ENCODE measurements at regions not wholly inside any gene's neighbourhood (a gene's known extent, or its start where the extent isn't known, plus 50 kb on each side); places are given as distances from the start of the nearest gene placed in this dataset.
"Not testable (repeated sequence)": the region's sequence is repeated elsewhere in the genome, so short reads cannot be mapped to it uniquely, and the experiment has no call there.

DNA sequence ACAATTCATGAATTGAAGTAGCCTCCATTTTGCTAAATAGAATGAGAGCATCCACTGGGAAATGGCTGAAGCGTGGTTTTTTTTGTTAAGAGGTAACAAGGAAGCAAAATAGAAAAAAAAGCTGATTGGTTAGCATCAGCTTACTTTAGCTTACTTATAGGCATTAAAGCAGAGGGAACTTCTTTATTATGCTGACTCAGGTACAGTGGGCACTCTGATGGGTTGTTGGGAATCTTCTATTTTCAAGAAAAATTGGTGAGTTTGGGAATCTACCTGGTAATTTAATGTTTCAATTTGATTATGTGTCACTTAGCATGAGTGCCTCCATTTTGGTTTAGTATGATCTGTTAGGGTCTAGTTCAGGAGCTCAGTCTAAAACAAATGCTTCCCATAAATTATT, 289.6 kb downstream of the ANXA1 start:
- no peaks in the 10 kb centered on the region for H3K9me3 ChIP-seq (ENCODE audit: severe bottlenecking)
- TF ChIP-seq, protein P1, sequence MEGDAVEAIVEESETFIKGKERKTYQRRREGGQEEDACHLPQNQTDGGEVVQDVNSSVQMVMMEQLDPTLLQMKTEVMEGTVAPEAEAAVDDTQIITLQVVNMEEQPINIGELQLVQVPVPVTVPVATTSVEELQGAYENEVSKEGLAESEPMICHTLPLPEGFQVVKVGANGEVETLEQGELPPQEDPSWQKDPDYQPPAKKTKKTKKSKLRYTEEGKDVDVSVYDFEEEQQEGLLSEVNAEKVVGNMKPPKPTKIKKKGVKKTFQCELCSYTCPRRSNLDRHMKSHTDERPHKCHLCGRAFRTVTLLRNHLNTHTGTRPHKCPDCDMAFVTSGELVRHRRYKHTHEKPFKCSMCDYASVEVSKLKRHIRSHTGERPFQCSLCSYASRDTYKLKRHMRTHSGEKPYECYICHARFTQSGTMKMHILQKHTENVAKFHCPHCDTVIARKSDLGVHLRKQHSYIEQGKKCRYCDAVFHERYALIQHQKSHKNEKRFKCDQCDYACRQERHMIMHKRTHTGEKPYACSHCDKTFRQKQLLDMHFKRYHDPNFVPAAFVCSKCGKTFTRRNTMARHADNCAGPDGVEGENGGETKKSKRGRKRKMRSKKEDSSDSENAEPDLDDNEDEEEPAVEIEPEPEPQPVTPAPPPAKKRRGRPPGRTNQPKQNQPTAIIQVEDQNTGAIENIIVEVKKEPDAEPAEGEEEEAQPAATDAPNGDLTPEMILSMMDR (IDR thresholded peaks at IDR 0.05; ENCODE audit: low read depth, low read length) = no peak
- no peaks in the 10 kb centered on the region for H3K36me3 ChIP-seq
- H3K27me3 ChIP-seq (ENCODE audit: insufficient read depth, low read depth, severe bottlenecking) = no peaks in the 10 kb centered on the region
- no peak overlapping the region for H3K4me3 ChIP-seq (ENCODE audit: low read depth, low read length)
- DNase-seq = no peak
- no peak overlapping the region for H3K27ac ChIP-seq

DNA sequence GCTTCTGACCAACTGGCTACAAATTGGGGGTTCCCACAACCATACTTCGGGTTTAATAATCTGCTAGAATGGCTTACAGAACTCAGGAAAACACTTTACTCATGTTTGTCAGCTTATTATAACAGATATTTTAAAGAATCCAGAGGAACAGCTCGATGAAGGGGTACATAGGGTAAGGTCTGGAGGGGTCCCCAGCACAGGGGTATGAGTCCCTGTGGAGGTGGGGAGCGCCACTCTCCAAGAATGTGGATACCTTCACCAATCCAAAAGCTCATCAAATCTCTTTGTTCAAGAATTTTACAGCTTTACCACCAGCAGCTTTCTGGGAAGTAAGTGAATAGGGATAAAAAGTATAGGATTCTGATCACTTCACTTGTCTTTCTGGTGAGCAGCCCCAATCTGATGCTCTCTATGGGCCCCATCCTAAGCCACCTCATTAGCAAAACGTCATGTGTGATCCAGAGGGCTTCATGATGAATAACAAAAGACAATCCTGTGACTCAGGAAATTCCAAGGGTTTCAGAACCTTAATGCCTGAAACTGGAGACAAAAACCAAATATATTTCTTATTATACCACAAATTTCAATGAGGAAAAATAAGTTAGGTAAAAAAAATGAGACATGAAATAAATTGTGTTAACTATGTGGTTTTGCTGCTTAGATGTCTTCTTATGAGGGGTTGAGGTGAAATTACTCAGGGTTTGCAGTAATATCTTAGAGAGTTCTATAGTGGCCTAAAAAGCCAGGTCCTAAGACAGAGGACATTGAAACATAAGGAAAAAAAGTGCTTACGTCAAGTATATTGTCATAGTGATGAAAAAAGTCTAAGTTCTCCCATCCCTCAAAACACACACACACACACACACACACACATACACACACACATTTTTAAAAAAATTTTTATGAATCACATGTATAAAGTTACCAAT, 290.5 kb downstream of the ANXA1 start:
- Histone ChIP-seq H3K9me3 (ENCODE audit: severe bottlenecking) (no peaks in the 10 kb centered on the region), H3K27me3 (ENCODE audit: insufficient read depth, low read depth, severe bottlenecking) (no peaks in the 10 kb centered on the region), H3K27ac (no peak overlapping the region), H3K4me3 (ENCODE audit: low read depth, low read length) (no peak overlapping the region), H3K36me3 (no peaks in the 10 kb centered on the region)
- no peak for DNase-seq
- TF ChIP-seq, protein P1 (IDR thresholded peaks at IDR 0.05; ENCODE audit: low read depth, low read length) = no peak

DNA sequence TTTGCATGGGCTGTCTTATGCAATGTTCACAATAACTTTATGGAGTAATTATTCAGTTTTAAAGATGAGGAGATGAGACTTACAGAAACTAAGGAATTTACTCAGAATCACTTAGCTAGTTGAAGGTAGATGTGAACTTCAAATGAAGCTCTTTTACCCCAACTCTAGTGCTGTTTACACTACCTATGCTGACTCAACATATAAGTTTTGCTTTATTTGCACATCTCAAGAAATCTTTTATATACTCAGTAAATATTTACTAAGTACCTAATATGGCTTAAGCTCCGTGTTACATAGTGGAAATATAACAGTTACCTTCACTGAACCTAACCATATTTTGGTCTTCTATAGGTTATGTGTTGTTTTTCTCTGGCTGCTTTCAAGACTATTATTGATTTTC, 293.2 kb downstream of the ANXA1 start:
- Histone ChIP-seq H3K27ac (no peak overlapping the region), H3K36me3 (no peaks in the 10 kb centered on the region), H3K9me3 (ENCODE audit: severe bottlenecking) (no peaks in the 10 kb centered on the region), H3K27me3 (ENCODE audit: insufficient read depth, low read depth, severe bottlenecking) (no peaks in the 10 kb centered on the region), H3K4me3 (ENCODE audit: low read depth, low read length) (no peak overlapping the region)
- TF ChIP-seq, protein P1 (IDR thresholded peaks at IDR 0.05; ENCODE audit: low read depth, low read length) = no peak
- DNase-seq = no peak

DNA sequence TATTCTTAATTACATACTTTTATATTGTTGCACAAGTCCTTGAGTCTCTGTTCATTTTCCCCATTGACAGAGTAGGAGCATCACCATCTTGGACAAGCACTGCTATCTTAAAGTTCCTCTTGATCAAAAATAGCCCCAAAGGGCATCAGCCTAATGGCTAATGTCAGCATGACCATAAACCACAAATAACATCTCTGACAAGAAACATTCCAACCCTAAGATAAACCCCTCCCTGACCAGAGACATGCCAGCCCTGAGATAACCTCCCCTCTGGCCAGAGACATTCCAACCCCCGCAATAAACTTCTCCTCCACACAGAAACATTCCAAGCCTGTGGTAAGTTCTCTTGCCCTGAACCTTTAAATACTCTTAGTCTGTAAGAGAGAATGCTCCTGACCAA, 293.7 kb downstream of the ANXA1 start:
- DNase-seq; H3K27me3 ChIP-seq (ENCODE audit: insufficient read depth, low read depth, severe bottlenecking); H3K4me3 ChIP-seq (ENCODE audit: low read depth, low read length); H3K27ac ChIP-seq; H3K9me3 ChIP-seq (ENCODE audit: severe bottlenecking); H3K36me3 ChIP-seq: not testable (repeated sequence)

DNA sequence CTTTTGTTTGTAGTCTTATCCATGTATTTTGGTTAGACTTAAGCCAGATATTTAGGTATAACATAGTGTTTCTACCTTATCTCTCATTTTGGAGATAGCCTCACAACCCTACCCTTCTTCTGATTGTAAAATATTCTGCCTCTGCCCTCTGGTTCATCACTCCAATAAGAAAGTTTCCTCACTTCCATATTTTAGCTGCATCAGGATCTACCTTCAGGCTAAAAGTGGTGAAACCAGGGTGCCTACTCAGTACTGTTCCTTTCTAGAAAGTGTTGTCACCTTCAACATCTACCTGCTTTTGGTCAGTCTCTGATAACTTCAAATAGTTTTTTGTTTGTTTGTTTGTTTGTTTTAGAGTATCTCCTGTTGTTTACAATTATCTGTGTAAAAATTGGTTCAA, 294.6 kb downstream of the ANXA1 start:
- TF ChIP-seq, protein P1 (IDR thresholded peaks at IDR 0.05; ENCODE audit: low read depth, low read length) = no peak
- no peak for DNase-seq
- Histone ChIP-seq H3K36me3 (no peaks in the 10 kb centered on the region), H3K27me3 (ENCODE audit: insufficient read depth, low read depth, severe bottlenecking) (no peaks in the 10 kb centered on the region), H3K4me3 (ENCODE audit: low read depth, low read length) (no peak overlapping the region), H3K9me3 (ENCODE audit: severe bottlenecking) (no peaks in the 10 kb centered on the region), H3K27ac (no peak overlapping the region)

DNA sequence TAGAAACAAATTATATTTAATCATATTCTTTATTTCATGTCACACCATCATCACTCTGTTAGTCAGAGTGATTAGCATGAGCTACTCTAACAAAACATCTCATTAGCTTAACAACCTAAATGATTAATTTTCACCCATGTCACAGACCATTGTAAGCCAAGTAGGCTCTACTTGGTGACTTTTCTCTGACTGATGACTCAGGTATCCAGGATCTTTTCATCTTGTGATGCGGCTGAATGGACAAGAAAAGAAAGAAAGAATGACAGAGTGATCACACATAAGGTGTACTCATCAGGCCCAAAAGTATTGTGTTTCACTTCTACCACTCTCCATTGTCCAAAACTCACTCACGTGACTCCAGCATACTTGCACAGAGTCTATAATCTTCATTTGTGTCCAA, 299.3 kb downstream of the ANXA1 start:
- H3K9me3 ChIP-seq (ENCODE audit: severe bottlenecking) = no peaks in the 10 kb centered on the region
- H3K36me3 ChIP-seq = no peaks in the 10 kb centered on the region
- no peaks in the 10 kb centered on the region for H3K27me3 ChIP-seq (ENCODE audit: insufficient read depth, low read depth, severe bottlenecking)
- TF ChIP-seq, protein P1 (IDR thresholded peaks at IDR 0.05; ENCODE audit: low read depth, low read length) = no peak
- no peak overlapping the region for H3K27ac ChIP-seq
- no peak overlapping the region for H3K4me3 ChIP-seq (ENCODE audit: low read depth, low read length)
- no peak for DNase-seq

Data from WERI-Rb-1 (cell line).